Upper lobe of right lung (tissue), 1 donor: ENCODE measurements at regions not wholly inside any gene's neighbourhood (a gene's known extent, or its start where the extent isn't known, plus 50 kb on each side); places are given as distances from the start of the nearest gene placed in this dataset.
"Not testable (repeated sequence)": the region's sequence is repeated elsewhere in the genome, so short reads cannot be mapped to it uniquely, and the experiment has no call there.

Experiments
- ATAC-seq: fragments of 200-7000 bp; cut with Tn5 transposase; one replicate; pipeline ENCODE4 v1.9.1; 2020; ENCODE audit warnings: mild to moderate bottlenecking, moderate library complexity
- DNase-seq: peaks from one replicate; pipeline ENCODE4 v3.0.0-alpha.2; 2020
- H3K27ac ChIP-seq: fragments of 200-600 bp; one replicate; pipeline ENCODE4 v1.8.0; 2022
- H3K27me3 ChIP-seq: fragments of 200-600 bp; one replicate; pipeline ENCODE4 v1.8.0; 2022; ENCODE audit warnings: mild to moderate bottlenecking
- H3K36me3 ChIP-seq: fragments of 200-600 bp; one replicate; pipeline ENCODE4 v1.8.0; 2022
- H3K4me1 ChIP-seq: fragments of 200-600 bp; one replicate; pipeline ENCODE4 v1.8.0; 2022
- H3K4me3 ChIP-seq: fragments of 200-600 bp; one replicate; pipeline ENCODE4 v1.8.0; 2022; ENCODE audit warnings: mild to moderate bottlenecking
- H3K9me3 ChIP-seq: fragments of 200-600 bp; one replicate; pipeline ENCODE4 v1.8.0; 2022
- CTCF ChIP-seq: fragments of 200-600 bp; IDR thresholded peaks from one replicate; pipeline ENCODE4 v1.8.0; 2022; ENCODE audit warnings: antibody characterized with exemption
- intact Hi-C: fragments of 100-400 bp; cut with DNase I; formaldehyde crosslinking; loops from one replicate; pipeline ENCODE4 v1.11.0; 2022
- donor health status: DM: no; HTN: yes; CAD: no; lungs with severe emphysema.

DNA sequence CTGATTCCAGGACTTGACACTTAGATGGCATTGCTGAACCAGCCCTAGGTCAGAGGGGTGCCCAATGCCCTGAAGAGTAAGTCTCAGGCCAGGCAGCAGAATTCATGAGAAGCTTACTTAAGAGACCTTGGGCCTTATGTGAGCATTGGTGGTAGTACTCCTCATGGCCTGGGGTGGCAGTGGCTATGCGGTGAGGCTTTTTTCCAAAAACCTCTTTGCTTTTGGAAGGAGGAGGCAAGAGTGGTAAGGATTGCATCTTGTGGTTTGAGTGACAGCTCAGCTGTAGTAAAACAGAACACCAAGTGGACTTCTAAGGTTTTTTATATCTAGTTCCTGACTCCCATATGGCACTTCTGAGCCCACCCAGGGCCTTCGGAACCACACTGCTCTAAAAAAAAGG, 459.0 kb upstream of the STEAP1 start:
- Histone ChIP-seq H3K4me3 (no peak overlapping the region), H3K4me1 (no peaks in the 10 kb centered on the region), H3K27me3 (no peaks in the 10 kb centered on the region), H3K36me3 (no peaks in the 10 kb centered on the region), H3K27ac (no peak overlapping the region), H3K9me3 (no peaks in the 10 kb centered on the region)
- intact Hi-C loops: no loop called here
- no peak for TF ChIP-seq CTCF
- DNase-seq (no peak), ATAC-seq (no peak)

- H3K9me3 ChIP-seq: no peaks in the 10 kb centered on the region
- no peaks in the 10 kb centered on the region for H3K36me3 ChIP-seq
- H3K27ac ChIP-seq: no peak overlapping the region
- no peaks in the 10 kb centered on the region for H3K4me1 ChIP-seq
- ATAC-seq (no peak), DNase-seq (no peak)
- intact Hi-C loops: no loop called here
- H3K4me3 ChIP-seq: no peak overlapping the region
- TF ChIP-seq CTCF: no peak
- H3K27me3 ChIP-seq: no peaks in the 10 kb centered on the region
These were observed 440.1 kb upstream of the STEAP1 start for GRCh38 chr7:89714131-89714530.

DNA sequence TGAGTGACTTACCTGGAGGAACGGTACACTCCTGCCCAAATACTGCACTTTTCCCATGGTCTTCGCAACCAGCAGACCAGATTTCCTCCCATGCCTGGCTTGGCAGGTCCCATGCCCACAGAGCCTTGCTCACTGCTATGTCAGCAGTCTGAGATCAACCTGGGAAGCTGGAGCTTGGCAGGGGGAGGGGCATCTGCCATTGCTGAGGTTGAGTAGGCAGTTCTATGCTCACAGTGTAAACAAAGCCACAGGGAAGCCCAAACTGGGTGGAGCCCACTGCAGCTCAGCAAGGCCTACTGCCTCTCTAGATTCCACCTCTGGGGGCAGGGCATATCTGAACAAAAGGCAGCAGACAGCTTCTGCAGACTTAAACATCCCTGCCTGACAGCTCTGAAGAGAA, 435.3 kb upstream of the STEAP1 start:
- H3K9me3 ChIP-seq, H3K27me3 ChIP-seq, H3K4me3 ChIP-seq, H3K27ac ChIP-seq, intact Hi-C loops, H3K36me3 ChIP-seq, ATAC-seq, DNase-seq, H3K4me1 ChIP-seq: not testable (repeated sequence)

- intact Hi-C loops: no loop called here
These were observed 425.8 kb upstream of the STEAP1 start for GRCh38 chr7:89728481-89728880.

DNA sequence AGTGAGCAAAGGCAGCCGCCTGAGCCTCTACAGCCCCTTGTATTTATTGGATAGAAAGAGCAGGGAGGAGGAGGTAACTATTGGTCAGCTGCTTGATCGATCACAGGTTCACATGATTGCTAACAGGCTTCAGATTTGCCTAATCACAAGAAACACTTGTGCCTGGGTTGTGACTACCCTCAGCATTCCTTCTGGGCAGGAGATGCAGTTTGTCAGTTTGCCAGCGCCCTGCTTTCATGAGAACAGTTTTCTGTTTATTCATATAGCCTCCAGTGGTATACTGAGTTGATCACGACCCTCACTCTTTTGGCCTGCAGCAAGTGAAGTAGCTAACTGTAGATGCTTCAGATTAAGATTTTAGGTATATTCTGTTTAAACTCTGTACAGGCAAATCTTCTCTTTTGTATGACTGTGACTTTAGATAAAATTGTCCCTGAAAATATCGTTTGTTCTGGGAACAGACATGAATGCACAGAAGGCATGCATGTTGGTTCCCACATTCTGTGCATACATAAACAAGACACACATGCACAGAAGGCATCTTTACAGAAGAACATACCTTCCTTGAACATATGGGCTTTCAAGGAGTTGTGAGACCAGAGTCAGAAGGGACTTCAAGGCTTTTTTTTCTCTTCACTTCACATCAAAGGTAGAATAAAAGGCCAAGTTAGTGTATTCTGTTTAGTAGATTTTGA, 422.4 kb upstream of the STEAP1 start:
- DNase-seq (no peak), ATAC-seq (no peak)
- Histone ChIP-seq H3K4me1 (no peaks in the 10 kb centered on the region), H3K9me3 (no peaks in the 10 kb centered on the region), H3K4me3 (no peak overlapping the region), H3K27ac (no peak overlapping the region), H3K36me3 (no peaks in the 10 kb centered on the region), H3K27me3 (no peaks in the 10 kb centered on the region)
- intact Hi-C loops: no loop called here
- no peak for TF ChIP-seq CTCF

More at GRCh38 chr7:89728481-89728880, 425.8 kb upstream of the STEAP1 start:
- Histone ChIP-seq H3K27ac (no peak overlapping the region), H3K4me3 (no peak overlapping the region), H3K9me3 (no peaks in the 10 kb centered on the region), H3K27me3 (no peaks in the 10 kb centered on the region), H3K4me1 (no peaks in the 10 kb centered on the region), H3K36me3 (no peaks in the 10 kb centered on the region)
- TF ChIP-seq CTCF: no peak
- DNase-seq: no peak
- no peak for ATAC-seq

DNA sequence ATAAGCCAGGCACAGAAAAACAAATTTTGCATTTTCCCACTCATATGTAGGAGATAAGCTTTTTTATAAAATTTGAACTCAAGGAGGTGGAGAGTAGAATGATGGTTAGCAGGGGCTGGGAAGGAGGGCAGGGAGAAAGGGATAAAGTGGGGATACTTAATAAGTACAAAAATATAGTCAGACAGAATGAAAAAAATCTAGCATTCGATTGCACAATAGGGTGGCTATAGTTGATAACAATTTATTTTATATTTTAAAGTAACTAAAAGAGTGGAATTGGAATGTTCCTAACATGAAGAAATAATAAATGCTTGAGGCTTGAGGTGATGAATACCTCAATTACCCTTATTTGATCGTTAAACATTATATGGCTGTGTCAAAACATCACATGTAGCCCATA, 415.7 kb upstream of the STEAP1 start:
- Histone ChIP-seq H3K9me3 (no peaks in the 10 kb centered on the region), H3K36me3 (no peaks in the 10 kb centered on the region), H3K27me3 (no peaks in the 10 kb centered on the region), H3K4me3 (no peak overlapping the region), H3K4me1 (no peaks in the 10 kb centered on the region), H3K27ac (no peak overlapping the region)
- intact Hi-C loops: no loop called here
- TF ChIP-seq CTCF: no peak
- DNase-seq: no peak
- no peak for ATAC-seq
